ENCODE measurements at regions not wholly inside any gene's neighbourhood (a gene's known extent, or its start where the extent isn't known, plus 50 kb on each side); places are given as distances from the start of the nearest gene placed in this dataset.
A peak's percentile ranks its signal among the peaks of the same experiment; 100 is the strongest.

DNA sequence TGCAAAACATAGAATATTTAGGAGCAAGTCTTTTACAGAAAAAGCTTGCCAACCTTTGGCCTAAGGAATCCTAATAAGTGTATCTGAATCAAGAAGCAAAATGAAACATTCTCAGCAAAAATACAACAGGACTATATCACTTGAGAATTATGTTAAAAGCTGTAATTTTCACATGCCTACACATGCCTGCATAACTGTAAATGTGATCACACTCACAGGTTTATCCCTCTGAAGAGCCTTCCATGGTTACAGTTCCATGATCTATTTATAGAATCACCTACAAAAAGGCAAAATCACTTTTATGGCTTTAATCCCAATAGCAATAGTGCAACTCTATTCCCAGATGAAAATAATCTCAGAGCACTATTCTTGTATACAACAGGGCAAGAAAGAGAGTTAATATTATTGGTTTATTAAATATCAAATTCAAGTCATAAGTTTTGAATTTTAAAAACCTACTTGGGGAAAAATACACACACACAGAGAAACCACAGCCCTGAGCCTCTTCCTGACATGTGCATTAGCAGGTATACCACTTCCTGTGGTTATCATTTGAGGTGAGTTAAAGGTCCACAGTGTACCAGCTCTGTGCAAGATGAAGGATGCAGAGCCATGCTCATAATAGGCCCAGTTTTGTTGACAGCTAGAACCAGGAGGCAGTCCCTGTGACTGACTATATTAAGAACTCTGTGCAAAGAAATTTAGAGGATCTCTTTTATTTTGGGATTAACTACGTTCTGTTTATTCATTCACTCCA is 252.5 kb upstream of the TGFBR2 start:
- H3K36me3 Mint-ChIP-seq (ENCODE audit: low read depth): no peaks in the 10 kb centered on the region
- intact Hi-C loops (cut with micrococcal nuclease): no loop called here
- TF ChIP-seq, protein P1, sequence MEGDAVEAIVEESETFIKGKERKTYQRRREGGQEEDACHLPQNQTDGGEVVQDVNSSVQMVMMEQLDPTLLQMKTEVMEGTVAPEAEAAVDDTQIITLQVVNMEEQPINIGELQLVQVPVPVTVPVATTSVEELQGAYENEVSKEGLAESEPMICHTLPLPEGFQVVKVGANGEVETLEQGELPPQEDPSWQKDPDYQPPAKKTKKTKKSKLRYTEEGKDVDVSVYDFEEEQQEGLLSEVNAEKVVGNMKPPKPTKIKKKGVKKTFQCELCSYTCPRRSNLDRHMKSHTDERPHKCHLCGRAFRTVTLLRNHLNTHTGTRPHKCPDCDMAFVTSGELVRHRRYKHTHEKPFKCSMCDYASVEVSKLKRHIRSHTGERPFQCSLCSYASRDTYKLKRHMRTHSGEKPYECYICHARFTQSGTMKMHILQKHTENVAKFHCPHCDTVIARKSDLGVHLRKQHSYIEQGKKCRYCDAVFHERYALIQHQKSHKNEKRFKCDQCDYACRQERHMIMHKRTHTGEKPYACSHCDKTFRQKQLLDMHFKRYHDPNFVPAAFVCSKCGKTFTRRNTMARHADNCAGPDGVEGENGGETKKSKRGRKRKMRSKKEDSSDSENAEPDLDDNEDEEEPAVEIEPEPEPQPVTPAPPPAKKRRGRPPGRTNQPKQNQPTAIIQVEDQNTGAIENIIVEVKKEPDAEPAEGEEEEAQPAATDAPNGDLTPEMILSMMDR (IDR thresholded peaks at IDR 0.05): no peak
- no peak overlapping the region for H3K4me3 Mint-ChIP-seq
- ATAC-seq (peak; percentile 96), DNase-seq (peak; percentile 74)
- H3K4me1 Mint-ChIP-seq (ENCODE audit: low read depth): peaks cover 78% of the 10 kb centered on the region
- ChIA-PET POLR2A (interaction anchor here (1.3 kb wide), 1 partner anchor 259 kb away, joined by 4 read pairs; no protein-coding TSS in a partner anchor), CTCF (interaction anchor here (1.1 kb wide), 1 partner anchor 340 kb away, joined by 3 read pairs; no protein-coding TSS in a partner anchor)
- H3K27ac Mint-ChIP-seq: peak overlapping the region; percentile 69
- H3K27me3 Mint-ChIP-seq: peaks cover 1% of the 10 kb centered on the region
- H3K9me3 Mint-ChIP-seq: no peaks in the 10 kb centered on the region

DNA sequence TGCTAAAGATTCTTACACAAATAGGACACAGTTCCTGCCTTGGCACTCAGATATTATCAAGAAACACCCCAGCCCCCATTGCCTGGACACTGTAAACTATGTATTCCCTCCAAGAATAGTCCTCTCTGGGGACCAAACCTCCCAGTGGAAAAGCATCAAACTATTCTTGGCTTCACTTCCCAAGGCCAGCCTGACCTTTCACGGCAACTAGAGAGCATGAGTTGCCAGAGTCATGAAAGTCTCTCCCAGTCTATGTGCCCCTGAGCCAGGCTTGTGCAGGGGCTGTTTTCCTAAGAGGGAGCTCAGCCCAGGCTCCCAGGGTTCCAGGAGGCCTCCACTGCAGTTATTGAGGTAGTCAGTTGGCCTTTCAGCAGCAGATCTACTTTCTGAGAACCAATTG is 251.9 kb upstream of the TGFBR2 start:
- H3K4me1 Mint-ChIP-seq (ENCODE audit: low read depth): peaks cover 71% of the 10 kb centered on the region
- H3K27ac Mint-ChIP-seq: no peak overlapping the region
- no peak for ATAC-seq

DNA sequence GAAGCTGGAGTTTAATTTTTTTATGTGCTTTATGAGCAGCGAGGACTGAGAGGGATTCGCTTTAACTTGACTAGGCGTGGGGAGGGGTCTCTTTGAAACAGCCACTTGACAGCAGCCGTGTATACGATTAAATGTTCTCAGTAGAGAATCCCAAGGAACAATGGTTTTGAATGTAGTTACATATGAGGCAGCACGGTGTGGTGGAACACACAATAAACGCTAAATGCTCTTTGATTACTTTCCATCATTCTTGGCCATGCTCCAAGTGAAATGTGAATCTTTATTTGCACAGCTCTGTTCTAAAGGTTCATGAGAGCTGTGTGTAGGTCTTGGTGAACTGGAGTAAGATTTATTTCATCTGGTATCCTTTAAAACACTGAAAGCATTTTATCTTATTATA is 251.4 kb upstream of the TGFBR2 start:
- CTCF ChIA-PET: no interaction called here
- Mint-ChIP-seq H3K9me3 (no peaks in the 10 kb centered on the region), H3K4me1 (ENCODE audit: low read depth) (peaks cover 69% of the 10 kb centered on the region), H3K36me3 (ENCODE audit: low read depth) (no peaks in the 10 kb centered on the region), H3K27ac (no peak overlapping the region), H3K4me3 (no peak overlapping the region), H3K27me3 (peaks cover 1% of the 10 kb centered on the region)
- DNase-seq (no peak), ATAC-seq (no peak)
- POLR2A ChIA-PET: interaction anchor here (0.7 to 1.3 kb wide), 3 partner anchors 13 to 258 kb away, joined by 3 to 5 read pairs (median 4); no protein-coding TSS in a partner anchor
- TF ChIP-seq, protein P1 (IDR thresholded peaks at IDR 0.05): no peak
- intact Hi-C loops (cut with micrococcal nuclease): no loop called here

More for the DNA sequence above, 251.9 kb upstream of the TGFBR2 start:
- H3K36me3 Mint-ChIP-seq (ENCODE audit: low read depth): no peaks in the 10 kb centered on the region
- H3K27me3 Mint-ChIP-seq: peaks cover 1% of the 10 kb centered on the region
- intact Hi-C loops (cut with micrococcal nuclease): no loop called here
- H3K4me3 Mint-ChIP-seq: no peak overlapping the region
- ChIA-PET CTCF (interaction anchor here (1.1 kb wide), 1 partner anchor 339 kb away, joined by 3 read pairs; no protein-coding TSS in a partner anchor), POLR2A (interaction anchor here (0.7 to 1.3 kb wide), 3 partner anchors 12 to 258 kb away, joined by 3 to 5 read pairs (median 4); no protein-coding TSS in a partner anchor)
- no peaks in the 10 kb centered on the region for H3K9me3 Mint-ChIP-seq
- no peak for DNase-seq
- TF ChIP-seq, protein P1 (IDR thresholded peaks at IDR 0.05): no peak

DNA sequence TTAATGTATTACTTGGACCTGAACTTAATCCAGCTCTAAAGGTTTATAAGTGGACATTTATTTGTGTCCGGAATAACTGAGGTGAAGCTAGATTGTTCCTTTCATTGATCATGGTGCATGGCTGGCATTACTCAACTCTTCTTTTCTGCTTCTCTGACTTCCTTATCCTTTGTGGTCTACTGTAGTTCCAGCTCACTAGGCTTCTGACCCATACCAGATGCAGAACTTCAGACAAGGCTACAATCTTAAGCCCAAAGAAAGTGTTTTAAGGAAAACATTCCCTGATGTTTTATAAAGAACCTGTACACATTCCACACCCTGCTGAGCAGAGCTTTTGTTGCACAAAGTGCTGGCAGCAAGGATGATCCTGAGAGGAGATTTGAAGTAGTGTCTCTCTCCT is 250.8 kb upstream of the TGFBR2 start:
- no peaks in the 10 kb centered on the region for H3K36me3 Mint-ChIP-seq (ENCODE audit: low read depth)
- TF ChIP-seq, protein P1 (IDR thresholded peaks at IDR 0.05): no peak
- H3K4me1 Mint-ChIP-seq (ENCODE audit: low read depth): peaks cover 63% of the 10 kb centered on the region
- H3K4me3 Mint-ChIP-seq: no peak overlapping the region
- POLR2A ChIA-PET: interaction anchor here (1.1 kb wide), 1 partner anchor 14 kb away, joined by 3 read pairs; no protein-coding TSS in a partner anchor
- no peak for ATAC-seq
- H3K27me3 Mint-ChIP-seq: peaks cover 1% of the 10 kb centered on the region
- CTCF ChIA-PET: interaction anchor here (1.3 to 1.4 kb wide), 2 partner anchors 24 to 109 kb away, joined by 3 read pairs; no protein-coding TSS in a partner anchor
- intact Hi-C loops (cut with micrococcal nuclease): no loop called here
- no peaks in the 10 kb centered on the region for H3K9me3 Mint-ChIP-seq
- H3K27ac Mint-ChIP-seq: no peak overlapping the region
- DNase-seq: no peak

Data from activated CD8-positive, alpha-beta T cell treated with anti-CD3 and anti-CD28 coated beads for 36 hours (primary cell).